Fibroblast of lung (primary cell): ENCODE measurements at regions not wholly inside any gene's neighbourhood (a gene's known extent, or its start where the extent isn't known, plus 50 kb on each side); places are given as distances from the start of the nearest gene placed in this dataset.

Experiments
- DNase-seq, 2 donors: peaks; one replicate each; pipeline versions ENCODE4 v3.0.0 to v3.0.0-alpha.2; 2010; ENCODE audit warnings: low read depth in 2 of 2
- H2AFZ ChIP-seq: 2 replicates; pipeline ENCODE4 v1.5.1; 2012; ENCODE audit warnings: low read length, control low read depth, inconsistent platforms
- H3K27ac ChIP-seq: 2 replicates; pipeline ENCODE4 v1.5.1; 2011; ENCODE audit warnings: low read length, control low read depth; ENCODE audit not compliant: insufficient read depth
- H3K27me3 ChIP-seq: 2 replicates; pipeline ENCODE4 v1.5.1; 2011; ENCODE audit warnings: mild to moderate bottlenecking, low read length; ENCODE audit not compliant: control insufficient read depth, insufficient read depth
- H3K36me3 ChIP-seq: 2 replicates; pipeline ENCODE4 v1.5.1; 2011; ENCODE audit warnings: low read length; ENCODE audit not compliant: control insufficient read depth, insufficient read depth
- H3K4me1 ChIP-seq: 2 replicates; pipeline ENCODE4 v1.5.1; 2011; ENCODE audit warnings: low read length; ENCODE audit not compliant: control insufficient read depth, insufficient read depth; ENCODE audit errors: extremely low read depth
- H3K4me2 ChIP-seq: 2 replicates; pipeline ENCODE4 v1.5.1; 2011; ENCODE audit warnings: low read length, control low read depth; ENCODE audit not compliant: insufficient read depth; ENCODE audit errors: extremely low read depth
- H3K4me3 ChIP-seq, 4 experiments: fragments of 200-600 bp in 1 of 4; sonication (generic) in 1 of 4; replicated peaks in 1 of 4; 2 replicates each; pipeline ENCODE4 v1.5.1; 2011 to 2016; ENCODE audit warnings: low read length in 4 of 4, low read depth in 3 of 4, mild to moderate bottlenecking in 3 of 4, control low read depth in 2 of 4, inconsistent platforms in 1 of 4, mixed read lengths in 1 of 4; ENCODE audit not compliant: insufficient read depth in 1 of 4; ENCODE audit errors: control extremely low read depth in 1 of 4
- H3K79me2 ChIP-seq: 2 replicates; pipeline ENCODE4 v1.5.1; 2012; ENCODE audit warnings: mild to moderate bottlenecking, low read length, inconsistent platforms; ENCODE audit not compliant: control insufficient read depth, insufficient read depth
- H3K9ac ChIP-seq: 2 replicates; pipeline ENCODE4 v1.5.1; 2011; ENCODE audit warnings: mild to moderate bottlenecking, low read length, control low read depth; ENCODE audit not compliant: insufficient read depth
- H3K9me3 ChIP-seq: 2 replicates; pipeline ENCODE4 v1.5.1; 2012; ENCODE audit warnings: low read depth, low read length; ENCODE audit not compliant: control insufficient read depth, insufficient read depth
- H4K20me1 ChIP-seq: 2 replicates; pipeline ENCODE4 v1.5.1; 2011; ENCODE audit warnings: low read length; ENCODE audit not compliant: control insufficient read depth, insufficient read depth; ENCODE audit errors: extremely low read depth
- EZH2 ChIP-seq: IDR thresholded peaks from 2 replicates; pipeline ENCODE4 v1.5.1; 2012; ENCODE audit warnings: low read length, control low read depth, mild to moderate bottlenecking; ENCODE audit errors: missing control alignments
- TF ChIP-seq, protein P1 (sequence below), 2 donors: IDR thresholded peaks in 1 of 2; conservative IDR thresholded peaks in 1 of 2; 1 replicate in 1 of 2; 2 replicates in 1 of 2; pipeline ENCODE4 v1.5.1; 2011 to 2012; ENCODE audit warnings: low read length in 2 of 2, control low read depth in 1 of 2, inconsistent platforms in 1 of 2, low read depth in 1 of 2, mild to moderate bottlenecking in 1 of 2

DNA sequence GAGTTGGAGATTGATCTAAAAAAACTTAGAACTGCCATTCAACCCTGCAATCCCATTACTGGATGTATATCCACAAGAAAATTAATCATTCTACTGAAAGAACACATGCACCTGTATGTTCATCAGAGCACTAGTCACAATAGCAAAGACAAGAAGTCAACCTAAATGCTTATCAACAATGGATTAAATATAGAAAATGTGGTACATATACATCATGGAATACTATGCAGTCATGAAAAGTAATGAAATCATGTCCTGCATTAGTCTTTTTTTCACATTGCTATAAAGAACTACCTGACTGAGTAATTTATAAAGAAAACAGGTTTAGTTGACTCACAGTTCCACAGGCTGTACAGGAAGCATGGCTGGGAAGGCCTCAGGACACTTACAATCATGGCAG lies 850.5 kb downstream of the TECRL start:
- Histone ChIP-seq H3K4me1 (no peaks in the 10 kb centered on the region), H3K27me3 (no peaks in the 10 kb centered on the region), H2AFZ (no peak overlapping the region), H3K4me3 (no peak overlapping the region), H3K79me2 (no peaks in the 10 kb centered on the region), H3K9me3 (no peaks in the 10 kb centered on the region), H3K36me3 (no peaks in the 10 kb centered on the region), H3K27ac (no peak overlapping the region), H3K4me2 (no peak overlapping the region), H3K9ac (no peak overlapping the region), H4K20me1 (no peaks in the 10 kb centered on the region)
- TF ChIP-seq EZH2, result no peak
- TF ChIP-seq, protein P1, sequence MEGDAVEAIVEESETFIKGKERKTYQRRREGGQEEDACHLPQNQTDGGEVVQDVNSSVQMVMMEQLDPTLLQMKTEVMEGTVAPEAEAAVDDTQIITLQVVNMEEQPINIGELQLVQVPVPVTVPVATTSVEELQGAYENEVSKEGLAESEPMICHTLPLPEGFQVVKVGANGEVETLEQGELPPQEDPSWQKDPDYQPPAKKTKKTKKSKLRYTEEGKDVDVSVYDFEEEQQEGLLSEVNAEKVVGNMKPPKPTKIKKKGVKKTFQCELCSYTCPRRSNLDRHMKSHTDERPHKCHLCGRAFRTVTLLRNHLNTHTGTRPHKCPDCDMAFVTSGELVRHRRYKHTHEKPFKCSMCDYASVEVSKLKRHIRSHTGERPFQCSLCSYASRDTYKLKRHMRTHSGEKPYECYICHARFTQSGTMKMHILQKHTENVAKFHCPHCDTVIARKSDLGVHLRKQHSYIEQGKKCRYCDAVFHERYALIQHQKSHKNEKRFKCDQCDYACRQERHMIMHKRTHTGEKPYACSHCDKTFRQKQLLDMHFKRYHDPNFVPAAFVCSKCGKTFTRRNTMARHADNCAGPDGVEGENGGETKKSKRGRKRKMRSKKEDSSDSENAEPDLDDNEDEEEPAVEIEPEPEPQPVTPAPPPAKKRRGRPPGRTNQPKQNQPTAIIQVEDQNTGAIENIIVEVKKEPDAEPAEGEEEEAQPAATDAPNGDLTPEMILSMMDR (conservative IDR thresholded peaks at IDR 0.05 in 1 of 2, IDR thresholded peaks at IDR 0.05 in 1 of 2; ENCODE audit: low read depth in 1 of 2, low read length in 2 of 2), result no peak
- no peak for DNase-seq

DNA sequence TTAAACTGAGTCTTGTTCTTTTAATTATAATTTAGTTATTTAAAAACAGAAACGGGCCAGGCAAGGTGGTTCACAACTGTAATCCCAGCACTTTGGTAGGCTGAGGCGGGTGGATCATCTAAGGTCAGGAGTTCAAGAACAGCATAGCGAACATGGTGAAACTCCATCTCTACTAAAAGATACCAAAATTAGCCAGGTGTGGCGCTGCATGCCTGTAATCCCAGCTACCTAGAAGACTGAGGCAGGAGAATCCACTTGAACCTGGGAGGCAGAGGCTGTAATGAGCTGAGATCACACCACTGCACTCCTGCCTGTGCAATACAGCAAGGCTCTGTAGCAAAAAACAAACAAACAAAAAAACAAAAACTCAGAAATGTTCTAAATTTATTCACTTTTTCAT lies 852.9 kb downstream of the TECRL start:
- Histone ChIP-seq H3K4me3 (no peak overlapping the region), H3K9ac (no peak overlapping the region), H3K4me2 (no peak overlapping the region), H3K9me3 (no peaks in the 10 kb centered on the region), H3K27me3 (no peaks in the 10 kb centered on the region), H3K36me3 (no peaks in the 10 kb centered on the region), H3K4me1 (no peaks in the 10 kb centered on the region), H3K27ac (no peak overlapping the region), H3K79me2 (no peaks in the 10 kb centered on the region), H2AFZ (no peak overlapping the region), H4K20me1 (no peaks in the 10 kb centered on the region)
- TF ChIP-seq, protein P1 (conservative IDR thresholded peaks at IDR 0.05 in 1 of 2, IDR thresholded peaks at IDR 0.05 in 1 of 2; ENCODE audit: low read depth in 1 of 2, low read length in 2 of 2), result no peak
- TF ChIP-seq EZH2, result no peak
- no peak for DNase-seq

DNA sequence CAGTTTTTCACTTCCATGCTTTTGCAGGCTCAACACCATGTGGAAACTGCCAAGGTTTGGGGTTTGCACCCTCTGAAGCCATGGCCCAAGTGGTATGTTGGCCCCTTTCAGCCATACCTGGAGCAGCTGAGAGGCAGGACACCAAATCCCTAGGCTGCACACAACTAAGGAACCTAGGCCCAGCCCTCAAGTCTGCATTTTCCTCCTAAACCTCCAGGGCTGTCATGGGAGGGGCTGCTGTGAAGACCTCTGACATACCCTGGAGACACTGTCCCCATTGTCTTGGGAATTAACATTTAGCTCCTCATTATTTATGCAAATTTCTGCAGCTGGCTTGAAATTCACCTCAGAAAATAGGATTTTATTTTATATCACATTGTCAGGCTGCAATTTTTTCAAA lies 856.1 kb downstream of the TECRL start:
- Histone ChIP-seq H3K4me3 (no peak overlapping the region), H3K4me1 (no peaks in the 10 kb centered on the region), H3K4me2 (no peak overlapping the region), H2AFZ (no peak overlapping the region), H3K27ac (no peak overlapping the region), H3K79me2 (no peaks in the 10 kb centered on the region), H4K20me1 (no peaks in the 10 kb centered on the region), H3K36me3 (no peaks in the 10 kb centered on the region), H3K9me3 (no peaks in the 10 kb centered on the region), H3K27me3 (no peaks in the 10 kb centered on the region), H3K9ac (no peak overlapping the region)
- TF ChIP-seq, protein P1 (conservative IDR thresholded peaks at IDR 0.05 in 1 of 2, IDR thresholded peaks at IDR 0.05 in 1 of 2; ENCODE audit: low read depth in 1 of 2, low read length in 2 of 2), result no peak
- no peak for TF ChIP-seq EZH2
- no peak for DNase-seq
